Prostate gland (tissue), 2 donors: ENCODE measurements at regions not wholly inside any gene's neighbourhood (a gene's known extent, or its start where the extent isn't known, plus 50 kb on each side); places are given as distances from the start of the nearest gene placed in this dataset.

Source experiments
- DNase-seq: peaks from one replicate; pipeline ENCODE4 v3.0.0-alpha.2; 2019; ENCODE audit warnings: low spot score
- H3K27ac ChIP-seq, 2 donors: fragments of 200-600 bp; sonication (generic); 2 replicates each; pipeline ENCODE4 v1.5.1; 2017 to 2019
- H3K27me3 ChIP-seq: fragments of 200-600 bp; sonication (generic); replicated peaks from 2 replicates; pipeline ENCODE4 v1.5.1; 2019; ENCODE audit not compliant: insufficient read depth
- H3K36me3 ChIP-seq, 2 donors: fragments of 200-600 bp; sonication (generic); 1 replicate in 1 of 2; 2 replicates in 1 of 2; pipeline versions ENCODE4 v1.5.1 to v1.8.1; 2017 to 2019
- H3K4me1 ChIP-seq: fragments of 200-600 bp; sonication (generic); replicated peaks from 2 replicates; pipeline ENCODE4 v1.5.1; 2019
- H3K4me3 ChIP-seq, 2 donors: fragments of 200-600 bp; sonication (generic); 2 replicates each; pipeline ENCODE4 v1.5.1; 2017 to 2019
- H3K9me3 ChIP-seq: fragments of 200-600 bp; sonication (generic); 2 replicates; pipeline ENCODE4 v1.5.1; 2017
- CTCF ChIP-seq, 4 experiments: fragments of 200-600 bp in 2 of 4; fragments of 450-650 bp in 2 of 4; sonication (generic) in 2 of 4; IDR thresholded peaks; 1 replicate in 3 of 4; 2 replicates in 1 of 4; pipeline ENCODE4 v1.5.1; 2016 to 2019; ENCODE audit warnings: antibody characterized with exemption in 4 of 4, mild to moderate bottlenecking in 2 of 4, moderate library complexity in 2 of 4
- POLR2A ChIP-seq: fragments of 450-650 bp; IDR thresholded peaks from one replicate; pipeline ENCODE4 v1.6.1; 2016; ENCODE audit warnings: antibody characterized with exemption, mild to moderate bottlenecking
- POLR2AphosphoS5 ChIP-seq: sonication (generic); formaldehyde crosslinking; IDR thresholded peaks from one replicate; pipeline ENCODE4 v1.6.1; 2017; ENCODE audit warnings: antibody characterized with exemption
- WGBS: methylation state at CpG from one replicate; pipeline ENCODE4 v1.1.5; 2018; 5-methylcytosine and 5-hydroxymethylcytosine counted together
- intact Hi-C: fragments of 100-400 bp; cut with DNase I; formaldehyde crosslinking; loops from one replicate; pipeline ENCODE4 v1.14.2; 2022

GRCh38 chr12:38141861-38142260 lies 174.7 kb upstream of the ALG10B start:
- Histone ChIP-seq H3K9me3 (no peaks in the 10 kb centered on the region), H3K4me1 (peaks cover 4% of the 10 kb centered on the region), H3K27ac (no peak overlapping the region), H3K27me3 (no peaks in the 10 kb centered on the region), H3K36me3 (no peaks in the 10 kb centered on the region), H3K4me3 (no peak overlapping the region)
- TF ChIP-seq POLR2A: no peak
- TF ChIP-seq POLR2AphosphoS5: no peak
- no peak for TF ChIP-seq CTCF (IDR thresholded peaks at IDR 0.05)
- no peak for DNase-seq
- intact Hi-C loops: no loop called here
- WGBS: 80% methylated on average over 9 of the region's 9 CpGs

GRCh38 chr12:38142974-38143373 lies 173.6 kb upstream of the ALG10B start:
- TF ChIP-seq POLR2A: no peak
- TF ChIP-seq POLR2AphosphoS5: no peak
- TF ChIP-seq CTCF (IDR thresholded peaks at IDR 0.05): no peak
- H3K27me3 ChIP-seq: no peaks in the 10 kb centered on the region
- H3K36me3 ChIP-seq: no peaks in the 10 kb centered on the region
- intact Hi-C loops: no loop called here
- DNase-seq: no peak
- WGBS: 84% methylated on average over 5 of the region's 5 CpGs
- no peak overlapping the region for H3K4me3 ChIP-seq
- peaks cover 4% of the 10 kb centered on the region for H3K4me1 ChIP-seq
- H3K27ac ChIP-seq: no peak overlapping the region
- no peaks in the 10 kb centered on the region for H3K9me3 ChIP-seq

GRCh38 chr12:38144049-38144448 lies 172.5 kb upstream of the ALG10B start:
- H3K27ac ChIP-seq: no peak overlapping the region
- intact Hi-C loops: no loop called here

GRCh38 chr12:38144601-38145436 lies 171.8 kb upstream of the ALG10B start:
- Histone ChIP-seq H3K36me3 (no peaks in the 10 kb centered on the region), H3K9me3 (no peaks in the 10 kb centered on the region), H3K27me3 (no peaks in the 10 kb centered on the region), H3K27ac (no peak overlapping the region), H3K4me3 (no peak overlapping the region), H3K4me1 (no peaks in the 10 kb centered on the region)
- TF ChIP-seq POLR2A (no peak), POLR2AphosphoS5 (no peak), CTCF (IDR thresholded peaks at IDR 0.05) (no peak)
- DNase-seq: no peak
- WGBS: 81% methylated on average over 17 of the region's 17 CpGs
- intact Hi-C loops: no loop called here

More at GRCh38 chr12:38144049-38144448, 172.5 kb upstream of the ALG10B start:
- DNase-seq: no peak
- Histone ChIP-seq H3K36me3 (no peaks in the 10 kb centered on the region), H3K4me3 (no peak overlapping the region), H3K27me3 (no peaks in the 10 kb centered on the region), H3K9me3 (no peaks in the 10 kb centered on the region), H3K4me1 (no peaks in the 10 kb centered on the region)
- TF ChIP-seq CTCF (IDR thresholded peaks at IDR 0.05) (no peak), POLR2A (no peak), POLR2AphosphoS5 (no peak)
- 81% methylated on average over 4 of the region's 4 CpGs for WGBS
